Endothelial cell of umbilical vein (primary cell): ENCODE measurements at regions not wholly inside any gene's neighbourhood (a gene's known extent, or its start where the extent isn't known, plus 50 kb on each side); places are given as distances from the start of the nearest gene placed in this dataset.

Source experiments
- BruUV-seq: library from RNA; stranded (reverse); fragments of 400-500 nt; replicated peaks from 2 replicates; lab custom pipeline; 2021; lab: Mats Ljungman, UMichigan
- CTCF ChIA-PET: fragments of 300-600, 350-600 bp; sonication (Branson Sonifier 250); formaldehyde crosslinking; loops from one replicate; lab custom pipeline; 2021; ENCODE audit warnings: antibody characterized with exemption, inconsistent platforms; lab: Charles Lee
- POLR2A ChIA-PET: fragments of 300-600, 350-600 bp; sonication (Branson Sonifier 250); formaldehyde crosslinking; loops from one replicate; lab custom pipeline; 2021; ENCODE audit warnings: antibody characterized with exemption, inconsistent platforms; lab: Charles Lee
- DNase-seq: peaks from one replicate; pipeline ENCODE4 v3.0.0-alpha.2; 2011; ENCODE audit warnings: low read depth, low spot score
- FAIRE-seq: peaks from 2 replicates; lab custom pipeline; 2011; peaks lifted over from hg19 to GRCh38; lab: Jason Lieb, UNC
- H2AFZ ChIP-seq: 2 replicates; pipeline ENCODE4 v1.6.0; 2012; ENCODE audit warnings: low read depth, low read length, control low read depth, inconsistent platforms
- H3K27ac ChIP-seq: 2 replicates; pipeline ENCODE4 v1.5.1; 2011; ENCODE audit warnings: low read depth, mild to moderate bottlenecking, control low read depth, low read length, moderate library complexity; ENCODE audit not compliant: insufficient read depth
- H3K27me3 ChIP-seq, 2 experiments: 2 replicates each; pipeline versions ENCODE4 v1.6.0 to v1.6.1; 2011; ENCODE audit warnings: low read length in 2 of 2, mixed read lengths in 1 of 2; ENCODE audit not compliant: control insufficient read depth in 2 of 2, insufficient read depth in 2 of 2
- H3K36me3 ChIP-seq, 2 experiments: 2 replicates in 1 of 2; 3 replicates in 1 of 2; pipeline ENCODE4 v1.5.1; 2011; ENCODE audit warnings: low read length in 2 of 2, mild to moderate bottlenecking in 1 of 2, moderate library complexity in 1 of 2; ENCODE audit not compliant: control insufficient read depth in 2 of 2, insufficient read depth in 2 of 2; ENCODE audit errors: extremely low read depth in 1 of 2
- H3K4me1 ChIP-seq: 3 replicates; pipeline ENCODE4 v1.5.1; 2011; ENCODE audit warnings: mild to moderate bottlenecking, low read length; ENCODE audit not compliant: control insufficient read depth, insufficient read depth; ENCODE audit errors: extremely low read depth
- H3K4me2 ChIP-seq: 2 replicates; pipeline ENCODE4 v1.6.1; 2011; ENCODE audit warnings: low read length, control low read depth, mixed read lengths; ENCODE audit not compliant: insufficient read depth
- H3K4me3 ChIP-seq, 3 experiments: fragments of 200-600 bp in 1 of 3; sonication (generic), shearing (Covaris generic) in 1 of 3; replicated peaks in 1 of 3; 2 replicates each; pipeline ENCODE4 v1.5.1; 2011 to 2016; ENCODE audit warnings: control low read depth in 3 of 3, low read length in 3 of 3, mild to moderate bottlenecking in 2 of 3, inconsistent platforms in 1 of 3, low read depth in 1 of 3, moderate library complexity in 1 of 3; ENCODE audit not compliant: insufficient read depth in 1 of 3
- H3K79me2 ChIP-seq: 2 replicates; pipeline ENCODE4 v1.6.0; 2012; ENCODE audit warnings: low read length, inconsistent platforms; ENCODE audit not compliant: control insufficient read depth, insufficient read depth
- H3K9ac ChIP-seq: replicated peaks from 2 replicates; pipeline ENCODE3; 2011; ENCODE audit warnings: low read length, control low read depth; ENCODE audit not compliant: insufficient read depth; ENCODE audit errors: extremely low read depth
- H3K9me1 ChIP-seq: replicated peaks from 3 replicates; pipeline ENCODE4 v1.6.0; 2011; ENCODE audit warnings: mild to moderate bottlenecking, low read length; ENCODE audit not compliant: control insufficient read depth, insufficient read depth; ENCODE audit errors: extremely low read depth
- H3K9me3 ChIP-seq: replicated peaks from 2 replicates; pipeline ENCODE4 v1.5.1; 2012; ENCODE audit warnings: low read length, inconsistent platforms; ENCODE audit not compliant: control insufficient read depth, insufficient read depth
- H4K20me1 ChIP-seq: replicated peaks from 2 replicates; pipeline ENCODE3; 2011; ENCODE audit warnings: mild to moderate bottlenecking, low read length; ENCODE audit not compliant: control insufficient read depth, insufficient read depth; ENCODE audit errors: extremely low read depth
- CTCF ChIP-seq, 2 donors: IDR thresholded peaks; 1 replicate in 1 of 2; 2 replicates in 1 of 2; pipeline ENCODE4 v1.5.1; 2011; ENCODE audit warnings: low read length in 2 of 2, mild to moderate bottlenecking in 2 of 2, moderate library complexity in 2 of 2, control low read depth in 1 of 2, inconsistent platforms in 1 of 2, low read depth in 1 of 2; ENCODE audit not compliant: insufficient read depth in 1 of 2; ENCODE audit errors: extremely low read depth in 1 of 2
- EZH2 ChIP-seq: IDR thresholded peaks from 2 replicates; pipeline ENCODE4 v1.6.1; 2012; ENCODE audit warnings: borderline replicate concordance, low read depth, mild to moderate bottlenecking, moderate library complexity, low read length, inconsistent platforms; ENCODE audit not compliant: severe bottlenecking
- FOS ChIP-seq: IDR thresholded peaks from 2 replicates; pipeline ENCODE4 v1.6.1; 2011; ENCODE audit warnings: mild to moderate bottlenecking, low read length, moderate library complexity, borderline replicate concordance; ENCODE audit not compliant: insufficient read depth
- GATA2 ChIP-seq: IDR thresholded peaks from 2 replicates; pipeline ENCODE4 v1.7.0; 2011; ENCODE audit warnings: low read depth, mild to moderate bottlenecking, moderate library complexity, mixed read lengths, low read length; ENCODE audit not compliant: insufficient read length, insufficient read depth
- JUN ChIP-seq: IDR thresholded peaks from 2 replicates; pipeline ENCODE4 v1.6.1; 2011; ENCODE audit warnings: borderline replicate concordance, low read depth; ENCODE audit not compliant: insufficient read length, insufficient read depth
- MAX ChIP-seq: IDR thresholded peaks from 2 replicates; pipeline ENCODE4 v1.6.1; 2011; ENCODE audit not compliant: insufficient read depth, insufficient read length
- MYC ChIP-seq: IDR thresholded peaks from one replicate; pipeline ENCODE4 v1.6.1; 2011; ENCODE audit warnings: mild to moderate bottlenecking, low read depth, low read length
- POLR2A ChIP-seq: IDR thresholded peaks from 2 replicates; pipeline ENCODE4 v1.6.1; 2012; ENCODE audit warnings: low read depth, mild to moderate bottlenecking, control low read depth, low read length
- POLR2AphosphoS5 ChIP-seq: IDR thresholded peaks from 2 replicates; pipeline ENCODE4 v1.6.1; 2012; ENCODE audit warnings: low read depth, mild to moderate bottlenecking, control low read depth, low read length, moderate library complexity; ENCODE audit not compliant: insufficient read depth
- dilution Hi-C: fragments of 300-500 bp; cut with MboI; formaldehyde crosslinking; loops from one replicate; pipeline ENCODE4 v1.15.0; 2019; ENCODE audit warnings: low sequenced_read_pairs; ENCODE audit not compliant: extremely low pct_ligation_motif_present
- intact Hi-C: fragments of 100-400 bp; cut with micrococcal nuclease; formaldehyde crosslinking; loops from one replicate; pipeline ENCODE4 v1.10.0; 2022

- H2AFZ ChIP-seq: no peak overlapping the region
- no peaks in the 10 kb centered on the region for H3K4me1 ChIP-seq
- H3K4me3 ChIP-seq: no peak overlapping the region
- no peaks in the 10 kb centered on the region for H4K20me1 ChIP-seq
- dilution Hi-C loops: no loop called here
- H3K9me3 ChIP-seq: no peaks in the 10 kb centered on the region
- H3K4me2 ChIP-seq: no peak overlapping the region
- no peak for DNase-seq
- no peaks in the 10 kb centered on the region for H3K36me3 ChIP-seq
- H3K27ac ChIP-seq: no peak overlapping the region
- H3K79me2 ChIP-seq: no peaks in the 10 kb centered on the region
- TF ChIP-seq POLR2A (no peak), JUN (no peak), FOS (no peak), GATA2 (no peak), MAX (no peak), POLR2AphosphoS5 (no peak), CTCF (IDR thresholded peaks at IDR 0.05; ENCODE audit: extremely low read depth in 1 of 2, insufficient read depth in 1 of 2, low read depth in 1 of 2, low read length in 2 of 2) (no peak), EZH2 (no peak), MYC (no peak)
- H3K9me1 ChIP-seq: no peaks in the 10 kb centered on the region
- FAIRE-seq: no peak
- ChIA-PET POLR2A (no interaction called here), CTCF (no interaction called here)
- BruUV-seq: no TSS peak
- H3K9ac ChIP-seq: no peak overlapping the region
- intact Hi-C loops: no loop called here
- no peaks in the 10 kb centered on the region for H3K27me3 ChIP-seq
These were observed 138.1 kb upstream of the CWC22 start for GRCh38 chr2:180145163-180145562.
